ENCODE measurements at regions not wholly inside any gene's neighbourhood (a gene's known extent, or its start where the extent isn't known, plus 50 kb on each side); places are given as distances from the start of the nearest gene placed in this dataset.
"Not testable (repeated sequence)": the region's sequence is repeated elsewhere in the genome, so short reads cannot be mapped to it uniquely, and the experiment has no call there.

GRCh38 chr1:182315167-182315556, 76.4 kb downstream of the GLUL start:
- no peak for TF ChIP-seq CTCF (IDR thresholded peaks at IDR 0.05; ENCODE audit: insufficient read depth, low read length)
- no peak for DNase-seq (ENCODE audit: low read depth)
- no peak overlapping the region for H3K4me3 ChIP-seq (ENCODE audit: low read depth, low read length)

GRCh38 chr1:182309631-182310351, 81.8 kb downstream of the GLUL start:
- H3K4me3 ChIP-seq (ENCODE audit: low read depth, low read length): no peak overlapping the region
- DNase-seq (ENCODE audit: low read depth): no peak

GRCh38 chr1:182308826-182309225, 82.8 kb downstream of the GLUL start:
- TF ChIP-seq CTCF (IDR thresholded peaks at IDR 0.05; ENCODE audit: insufficient read depth, low read length): no peak
- no peak for DNase-seq (ENCODE audit: low read depth)
- H3K4me3 ChIP-seq (ENCODE audit: low read depth, low read length): no peak overlapping the region

More at GRCh38 chr1:182309631-182310351, 81.8 kb downstream of the GLUL start:
- no peak for TF ChIP-seq CTCF (IDR thresholded peaks at IDR 0.05; ENCODE audit: insufficient read depth, low read length)

GRCh38 chr1:182307486-182307885, 84.1 kb downstream of the GLUL start:
- H3K4me3 ChIP-seq (ENCODE audit: low read depth, low read length); DNase-seq (ENCODE audit: low read depth): not testable (repeated sequence)

GRCh38 chr1:182305861-182306260, 85.7 kb downstream of the GLUL start:
- DNase-seq (ENCODE audit: low read depth): no peak
- no peak overlapping the region for H3K4me3 ChIP-seq (ENCODE audit: low read depth, low read length)
- no peak for TF ChIP-seq CTCF (IDR thresholded peaks at IDR 0.05; ENCODE audit: insufficient read depth, low read length)

- DNase-seq (ENCODE audit: low read depth): no peak
- no peak for TF ChIP-seq CTCF (IDR thresholded peaks at IDR 0.05; ENCODE audit: insufficient read depth, low read length)
- no peak overlapping the region for H3K4me3 ChIP-seq (ENCODE audit: low read depth, low read length)
Observed at GRCh38 chr1:182304627-182305026, 87.0 kb downstream of the GLUL start.

GRCh38 chr1:182304218-182304617, 87.4 kb downstream of the GLUL start:
- DNase-seq (ENCODE audit: low read depth): no peak
- TF ChIP-seq CTCF (IDR thresholded peaks at IDR 0.05; ENCODE audit: insufficient read depth, low read length): no peak
- H3K4me3 ChIP-seq (ENCODE audit: low read depth, low read length): no peak overlapping the region

Measured in fibroblast of the aortic adventitia (primary cell).